H1 (cell line): ENCODE measurements at regions not wholly inside any gene's neighbourhood (a gene's known extent, or its start where the extent isn't known, plus 50 kb on each side); places are given as distances from the start of the nearest gene placed in this dataset.

ENCODE experiments used
- ASH2L ChIP-seq: fragments of 200-600, 300-600 bp; sonication (generic); IDR thresholded peaks from one replicate; pipeline ENCODE4 v1.7.1; 2017; ENCODE audit warnings: low read length
- HDAC6 ChIP-seq: IDR thresholded peaks from one replicate; pipeline ENCODE4 v1.7.1; 2012; ENCODE audit warnings: low read depth, mild to moderate bottlenecking, inconsistent platforms, low read length, moderate library complexity
- JUN ChIP-seq: IDR thresholded peaks from 2 replicates; pipeline ENCODE4 v1.6.1; 2011; ENCODE audit warnings: low read depth, mild to moderate bottlenecking, improper control_type of control experiment, low read length
- JUND ChIP-seq: IDR thresholded peaks from 2 replicates; pipeline ENCODE4 v1.6.1; 2011; ENCODE audit warnings: mild to moderate bottlenecking, improper control_type of control experiment, low read length
- PHF8 ChIP-seq: fragments of 200-600 bp; sonication (generic); conservative IDR thresholded peaks from 2 replicates; pipeline ENCODE4 v1.7.1; 2012; ENCODE audit warnings: low read depth, mild to moderate bottlenecking, inconsistent platforms, low read length, moderate library complexity
- POLR2A ChIP-seq, 2 experiments: IDR thresholded peaks; 1 replicate in 1 of 2; 2 replicates in 1 of 2; pipeline ENCODE4 v1.6.1; 2011; ENCODE audit warnings: low read depth in 2 of 2, low read length in 2 of 2, mild to moderate bottlenecking in 2 of 2; ENCODE audit errors: control extremely low read depth in 1 of 2
- RAD21 ChIP-seq, 2 experiments: IDR thresholded peaks in 1 of 2; conservative IDR thresholded peaks in 1 of 2; 2 replicates each; pipeline ENCODE4 v1.6.1; 2011; ENCODE audit warnings: low read depth in 2 of 2, low read length in 2 of 2, improper control_type of control experiment in 1 of 2, inconsistent platforms in 1 of 2, mild to moderate bottlenecking in 1 of 2, moderate library complexity in 1 of 2
- SAP30 ChIP-seq: fragments of 300-600 bp; sonication (generic); IDR thresholded peaks from 2 replicates; pipeline ENCODE4 v1.7.1; 2012; ENCODE audit warnings: low read length, moderate library complexity, mild to moderate bottlenecking, inconsistent platforms; ENCODE audit not compliant: insufficient read depth, insufficient replicate concordance
- TBP ChIP-seq: IDR thresholded peaks from 2 replicates; pipeline ENCODE4 v1.6.1; 2011; ENCODE audit warnings: low read depth, low read length, improper control_type of control experiment
- TF ChIP-seq, protein P1 (sequence below), 3 experiments: IDR thresholded peaks; 1 replicate in 2 of 3; 2 replicates in 1 of 3; pipeline versions ENCODE4 v1.5.1 to v1.6.1; 2011; ENCODE audit warnings: low read length in 3 of 3, mild to moderate bottlenecking in 3 of 3, inconsistent platforms in 2 of 3, low read depth in 1 of 3, moderate library complexity in 1 of 3; ENCODE audit not compliant: insufficient read depth in 1 of 3; ENCODE audit errors: control extremely low read depth in 1 of 3
- TF ChIP-seq, protein P2 (sequence below): IDR thresholded peaks from 2 replicates; pipeline ENCODE4 v1.6.1; 2012; ENCODE audit warnings: inconsistent platforms

DNA sequence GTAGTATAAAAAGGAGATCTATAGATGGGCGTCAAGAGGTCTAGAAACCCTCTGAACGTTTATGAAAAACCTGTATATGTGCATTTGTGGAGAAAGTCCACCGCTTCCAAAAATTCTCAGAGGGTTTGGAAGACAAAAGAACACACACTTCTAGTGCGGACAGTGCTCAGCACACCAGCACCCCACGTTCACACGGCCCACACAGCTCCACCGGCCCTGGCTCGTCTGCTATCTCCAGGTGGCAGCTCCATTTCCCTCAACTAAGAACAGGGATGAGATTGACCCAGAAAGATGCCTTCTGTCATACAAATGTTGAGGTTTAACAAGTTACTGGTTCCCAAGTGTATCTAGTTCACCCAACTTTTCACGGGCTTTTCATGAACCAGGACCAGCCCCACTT, 255.1 kb downstream of the NR2F1-AS1 start:
- TF ChIP-seq, protein P1, sequence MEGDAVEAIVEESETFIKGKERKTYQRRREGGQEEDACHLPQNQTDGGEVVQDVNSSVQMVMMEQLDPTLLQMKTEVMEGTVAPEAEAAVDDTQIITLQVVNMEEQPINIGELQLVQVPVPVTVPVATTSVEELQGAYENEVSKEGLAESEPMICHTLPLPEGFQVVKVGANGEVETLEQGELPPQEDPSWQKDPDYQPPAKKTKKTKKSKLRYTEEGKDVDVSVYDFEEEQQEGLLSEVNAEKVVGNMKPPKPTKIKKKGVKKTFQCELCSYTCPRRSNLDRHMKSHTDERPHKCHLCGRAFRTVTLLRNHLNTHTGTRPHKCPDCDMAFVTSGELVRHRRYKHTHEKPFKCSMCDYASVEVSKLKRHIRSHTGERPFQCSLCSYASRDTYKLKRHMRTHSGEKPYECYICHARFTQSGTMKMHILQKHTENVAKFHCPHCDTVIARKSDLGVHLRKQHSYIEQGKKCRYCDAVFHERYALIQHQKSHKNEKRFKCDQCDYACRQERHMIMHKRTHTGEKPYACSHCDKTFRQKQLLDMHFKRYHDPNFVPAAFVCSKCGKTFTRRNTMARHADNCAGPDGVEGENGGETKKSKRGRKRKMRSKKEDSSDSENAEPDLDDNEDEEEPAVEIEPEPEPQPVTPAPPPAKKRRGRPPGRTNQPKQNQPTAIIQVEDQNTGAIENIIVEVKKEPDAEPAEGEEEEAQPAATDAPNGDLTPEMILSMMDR (IDR thresholded peaks at IDR 0.05; ENCODE audit: control extremely low read depth in 1 of 3, insufficient read depth in 1 of 3, low read depth in 1 of 3, low read length in 3 of 3) = no peak
- TF ChIP-seq ASH2L (no peak), RAD21 (IDR thresholded peaks at IDR 0.05 in 1 of 2, conservative IDR thresholded peaks at IDR 0.05 in 1 of 2; ENCODE audit: low read depth in 2 of 2, low read length in 2 of 2) (no peak), HDAC6 (no peak), JUN (no peak), TBP (no peak), POLR2A (IDR thresholded peaks at IDR 0.05; ENCODE audit: control extremely low read depth in 1 of 2, low read depth in 2 of 2, low read length in 2 of 2) (no peak), PHF8 (no peak), JUND (no peak), SAP30 (no peak)
- TF ChIP-seq, protein P2, sequence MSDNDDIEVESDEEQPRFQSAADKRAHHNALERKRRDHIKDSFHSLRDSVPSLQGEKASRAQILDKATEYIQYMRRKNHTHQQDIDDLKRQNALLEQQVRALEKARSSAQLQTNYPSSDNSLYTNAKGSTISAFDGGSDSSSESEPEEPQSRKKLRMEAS = no peak
